HG02938 (cell line): ENCODE measurements at regions not wholly inside any gene's neighbourhood (a gene's known extent, or its start where the extent isn't known, plus 50 kb on each side); places are given as distances from the start of the nearest gene placed in this dataset.
"Not testable (repeated sequence)": the region's sequence is repeated elsewhere in the genome, so short reads cannot be mapped to it uniquely, and the experiment has no call there.

Experiments used
- ATAC-seq: cut with Tn5 transposase; IDR thresholded peaks from one replicate; pipeline ENCODE4 v1.9.1; 2021; ENCODE audit warnings: mild to moderate bottlenecking, moderate library complexity; ENCODE audit not compliant: unreplicated experiment

GRCh38 chr12:93234641-93235040 lies 143.1 kb upstream of the NUDT4 start:
- no peak for ATAC-seq

DNA sequence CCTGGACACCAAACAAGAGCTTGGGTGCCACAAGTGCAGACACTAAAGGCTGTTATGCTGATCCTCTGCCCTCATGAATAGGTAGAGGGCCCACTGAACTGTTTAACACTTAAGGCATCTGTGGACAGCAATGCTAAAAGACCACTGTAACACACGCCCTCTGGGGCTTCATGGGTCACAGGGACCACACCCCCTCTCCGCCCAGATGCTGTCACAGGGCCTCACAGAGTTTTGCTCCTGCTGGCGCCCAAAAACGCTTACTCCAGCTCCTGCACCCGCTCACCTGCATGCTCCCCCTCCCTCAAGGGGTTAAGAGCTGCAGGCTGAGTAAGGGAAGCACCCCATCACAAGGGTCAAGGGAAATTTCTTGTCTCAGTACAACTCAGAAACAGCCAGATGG lies 141.8 kb upstream of the NUDT4 start:
- ATAC-seq, result no peak

DNA sequence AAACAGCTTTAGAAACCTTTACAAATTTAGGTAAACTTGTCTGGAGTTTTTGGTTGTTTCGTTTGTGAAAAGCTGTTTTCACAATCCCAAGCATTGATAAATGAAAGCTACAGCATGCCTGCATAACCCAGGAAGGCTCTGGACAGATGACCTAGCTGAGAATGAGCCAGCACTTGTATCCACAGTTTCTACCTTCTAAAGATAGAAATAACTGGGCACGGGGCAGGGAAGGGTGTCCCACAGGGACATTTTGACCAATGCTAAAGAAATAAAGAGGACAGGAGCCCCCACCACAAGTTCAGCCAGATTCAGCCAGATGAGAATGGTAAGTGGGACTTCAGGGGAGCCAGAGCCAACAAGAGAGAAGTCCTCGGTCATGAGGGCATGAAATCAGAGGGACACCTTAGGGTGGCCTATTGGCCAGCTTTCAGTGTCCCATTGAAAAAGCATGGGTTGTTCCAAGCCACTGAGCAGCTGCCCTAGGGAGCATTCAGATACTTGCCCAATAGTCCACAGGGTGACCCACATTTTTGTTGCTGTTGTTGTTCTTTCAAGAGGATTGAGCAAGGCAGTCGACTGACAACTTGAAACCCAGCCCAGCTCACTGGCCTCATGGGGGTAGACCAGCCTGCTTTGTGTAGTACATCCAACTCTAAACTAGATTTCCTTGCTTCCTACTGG lies 140.3 kb upstream of the NUDT4 start:
- no peak for ATAC-seq

- ATAC-seq, result not testable (repeated sequence)
Observed at GRCh38 chr12:93238512-93239262, 139.0 kb upstream of the NUDT4 start.

DNA sequence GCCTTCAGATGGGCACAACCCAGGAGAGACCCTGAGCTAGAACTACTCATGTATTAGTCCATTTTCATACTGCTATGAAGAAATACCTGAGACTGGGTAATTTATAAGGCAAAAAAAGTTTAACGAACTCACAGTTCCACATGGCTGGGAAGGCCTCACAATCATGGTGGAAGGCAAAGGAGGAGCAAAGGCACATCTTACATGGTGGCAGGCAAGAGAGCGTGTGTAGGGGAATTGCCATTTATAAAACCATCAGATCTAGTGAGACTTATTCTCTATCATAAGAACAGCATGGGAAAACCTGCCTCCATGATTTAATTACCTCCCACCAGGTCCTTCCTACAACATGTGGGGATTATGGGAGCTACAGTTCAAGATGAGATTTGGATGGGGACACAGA lies 137.9 kb upstream of the NUDT4 start:
- not testable (repeated sequence) for ATAC-seq

- ATAC-seq, result no peak
Observed at GRCh38 chr12:93242154-93242972, 135.4 kb upstream of the NUDT4 start.

DNA sequence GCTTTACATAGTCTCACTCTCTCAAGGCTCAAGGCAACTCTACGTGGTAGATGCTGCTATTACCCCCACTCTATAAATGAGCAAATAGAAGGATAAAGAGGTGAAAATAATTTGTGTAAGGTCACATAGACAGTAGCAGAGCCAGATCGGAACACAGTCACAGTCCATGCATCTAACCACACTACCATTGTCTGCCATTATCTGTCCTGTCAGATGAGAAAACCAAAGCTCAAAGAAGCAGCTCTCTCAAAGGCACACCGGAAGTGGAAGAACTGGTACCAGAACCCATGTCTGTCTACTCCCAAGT lies 134.4 kb upstream of the NUDT4 start:
- no peak for ATAC-seq

DNA sequence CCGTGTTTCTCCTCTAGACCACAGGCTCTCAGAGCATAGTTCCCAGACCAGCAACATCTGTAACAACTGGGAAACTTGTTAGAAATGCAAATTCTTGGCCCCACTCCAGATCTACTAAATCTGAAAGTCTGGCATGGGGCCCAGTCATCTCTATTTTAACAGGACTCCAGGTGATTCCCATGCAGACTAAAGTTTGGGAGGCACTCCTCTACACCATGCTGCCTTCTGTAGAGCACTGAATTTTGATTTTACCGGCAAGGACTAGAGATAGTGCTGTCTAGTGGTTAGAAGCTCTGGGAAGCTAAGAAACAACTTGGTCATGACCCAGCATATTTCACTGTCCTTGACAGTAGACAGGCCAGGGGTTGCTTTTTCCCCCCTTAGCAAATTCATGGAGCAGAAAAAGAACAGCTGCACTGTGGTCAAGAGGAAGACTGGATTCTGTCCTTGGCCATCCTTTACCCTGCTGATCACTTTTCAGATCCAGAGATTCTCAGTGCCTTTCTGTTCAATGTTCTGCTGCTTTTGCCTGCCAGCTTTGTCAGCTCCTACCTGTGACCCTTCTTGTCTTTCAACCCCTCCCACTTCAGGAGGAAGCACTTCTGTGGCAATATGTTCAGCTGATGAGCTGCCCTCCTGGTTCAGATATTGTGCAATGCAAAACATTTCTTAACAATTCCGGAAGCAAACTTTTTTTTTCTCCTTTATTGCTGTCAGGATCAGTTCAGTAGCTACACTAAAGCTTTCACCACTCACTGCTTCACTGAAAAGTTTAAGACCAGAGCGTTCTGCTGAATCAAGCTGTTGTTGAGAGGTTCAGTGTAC lies 133.8 kb upstream of the NUDT4 start:
- ATAC-seq, result no peak

GRCh38 chr12:93244514-93245077 lies 133.1 kb upstream of the NUDT4 start:
- ATAC-seq, result no peak

GRCh38 chr12:93245543-93245942 lies 132.2 kb upstream of the NUDT4 start:
- peak; percentile 84 for ATAC-seq

- no peak for ATAC-seq
Observed at GRCh38 chr12:93247313-93247991, 130.3 kb upstream of the NUDT4 start.

DNA sequence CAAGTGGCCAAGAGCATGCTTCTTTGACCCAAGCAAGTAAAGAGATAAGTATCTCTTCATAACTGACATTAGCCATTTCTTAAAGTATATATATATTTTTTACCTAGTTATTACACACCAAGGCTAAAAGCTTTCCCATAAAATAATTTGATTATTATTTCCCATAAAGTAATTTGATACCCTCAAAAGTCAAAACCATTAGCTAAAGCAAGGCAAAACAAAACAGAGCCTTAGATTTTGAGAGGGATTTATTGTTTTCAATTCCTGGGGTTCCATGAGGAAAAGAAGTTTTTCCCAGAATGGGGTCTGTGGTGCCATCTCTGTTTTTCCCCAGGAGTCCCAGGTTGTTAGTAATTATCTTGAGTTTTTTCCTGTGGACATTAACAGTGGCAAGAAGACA lies 125.5 kb upstream of the NUDT4 start:
- ATAC-seq, result no peak

GRCh38 chr12:93254911-93255310 lies 122.8 kb upstream of the NUDT4 start:
- no peak for ATAC-seq

DNA sequence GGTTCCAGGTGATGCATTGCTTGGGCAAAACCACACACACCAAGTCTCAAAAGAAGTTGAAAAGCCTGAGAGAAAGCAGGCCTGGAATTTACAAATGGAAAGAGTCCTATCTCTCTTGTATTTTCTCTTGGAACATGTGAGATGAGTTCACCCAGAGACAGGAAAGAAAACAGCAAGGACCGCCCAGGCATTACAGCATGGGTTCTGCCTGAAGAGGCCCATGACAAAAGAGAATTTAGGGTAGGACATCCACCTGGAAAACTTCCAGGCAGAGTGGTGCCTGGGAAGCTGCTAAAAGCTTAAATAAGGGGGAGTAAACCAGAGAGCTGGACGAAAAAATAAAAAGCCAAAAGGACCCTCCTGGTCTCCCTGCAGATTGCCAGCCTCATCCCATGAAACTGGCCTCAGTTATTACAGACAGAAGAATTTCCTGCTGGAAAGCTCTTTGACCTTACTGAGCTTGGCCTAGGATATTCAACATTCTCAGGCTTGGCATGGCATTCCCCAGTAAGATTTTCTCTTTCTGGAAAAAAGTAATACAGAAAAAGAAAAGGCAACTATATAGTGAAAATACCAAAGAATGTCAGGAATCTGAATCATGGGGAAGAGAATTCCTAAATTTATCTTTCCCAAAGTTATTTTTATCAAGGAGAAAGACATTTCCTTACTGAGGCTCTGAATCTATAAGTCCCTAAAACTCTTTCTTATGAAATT lies 121.3 kb upstream of the NUDT4 start:
- no peak for ATAC-seq

- no peak for ATAC-seq
Observed at GRCh38 chr12:93261505-93262094, 116.1 kb upstream of the NUDT4 start.

GRCh38 chr12:93272997-93273396 lies 104.7 kb upstream of the NUDT4 start:
- no peak for ATAC-seq

- ATAC-seq, result no peak
Observed at GRCh38 chr12:93273834-93274564, 103.7 kb upstream of the NUDT4 start.

- no peak for ATAC-seq
Observed at GRCh38 chr12:93274937-93275336, 102.8 kb upstream of the NUDT4 start.
